NOMO-1 (cell line): ENCODE measurements at regions not wholly inside any gene's neighbourhood (a gene's known extent, or its start where the extent isn't known, plus 50 kb on each side); places are given as distances from the start of the nearest gene placed in this dataset.
"Not testable (repeated sequence)": the region's sequence is repeated elsewhere in the genome, so short reads cannot be mapped to it uniquely, and the experiment has no call there.

Experiments
- DNase-seq, 2 experiments: peaks; one replicate each; lab custom pipeline; 2025; ENCODE audit not compliant: unreplicated experiment in 2 of 2; lab: John Stamatoyannopoulos, UW

GRCh38 chr7:42688056-42688371 is 223.9 kb downstream of the C7orf25 start:
- DNase-seq = no peak

- no peak for DNase-seq
Observed at GRCh38 chr7:42687211-42688055, 224.4 kb downstream of the C7orf25 start.

- no peak for DNase-seq
Observed at GRCh38 chr7:42686594-42687156, 225.2 kb downstream of the C7orf25 start.

- DNase-seq = no peak
Observed at GRCh38 chr7:42685911-42686310, 226.0 kb downstream of the C7orf25 start.

- DNase-seq = no peak
Observed at GRCh38 chr7:42677751-42678699, 233.8 kb downstream of the C7orf25 start.

GRCh38 chr7:42674541-42674940 is 237.3 kb downstream of the C7orf25 start:
- DNase-seq = no peak

GRCh38 chr7:42673951-42674350 is 237.9 kb downstream of the C7orf25 start:
- no peak for DNase-seq

GRCh38 chr7:42672339-42672999 is 239.4 kb downstream of the C7orf25 start:
- no peak for DNase-seq

- no peak for DNase-seq
Observed at GRCh38 chr7:42671627-42672026, 240.2 kb downstream of the C7orf25 start.

GRCh38 chr7:42666994-42667393 is 244.9 kb downstream of the C7orf25 start:
- DNase-seq = no peak

- DNase-seq = no peak
Observed at GRCh38 chr7:42662862-42663261, 249.0 kb downstream of the C7orf25 start.

- no peak for DNase-seq
Observed at GRCh38 chr7:42661312-42661711, 250.6 kb downstream of the C7orf25 start.

GRCh38 chr7:42650701-42651100 is 261.2 kb downstream of the C7orf25 start:
- no peak for DNase-seq

GRCh38 chr7:42650171-42650570 is 261.7 kb downstream of the C7orf25 start:
- no peak for DNase-seq

GRCh38 chr7:42645906-42646305 is 266.0 kb downstream of the C7orf25 start:
- no peak for DNase-seq

- DNase-seq = no peak
Observed at GRCh38 chr7:42642699-42643098, 269.2 kb downstream of the C7orf25 start.

GRCh38 chr7:42639930-42640329 is 271.9 kb downstream of the C7orf25 start:
- no peak for DNase-seq

- not testable (repeated sequence) for DNase-seq
Observed at GRCh38 chr7:42636380-42636779, 275.5 kb downstream of the C7orf25 start.

GRCh38 chr7:42628054-42628453 is 283.8 kb downstream of the C7orf25 start:
- DNase-seq = no peak

- DNase-seq = no peak
Observed at GRCh38 chr7:42627626-42628025, 284.2 kb downstream of the C7orf25 start.

- no peak for DNase-seq
Observed at GRCh38 chr7:42627101-42627500, 284.8 kb downstream of the C7orf25 start.
